GM21786 (cell line): ENCODE measurements at regions not wholly inside any gene's neighbourhood (a gene's known extent, or its start where the extent isn't known, plus 50 kb on each side); places are given as distances from the start of the nearest gene placed in this dataset.

Source experiments
- ATAC-seq: cut with Tn5 transposase; IDR thresholded peaks from one replicate; pipeline ENCODE4 v1.9.1; 2021; ENCODE audit not compliant: unreplicated experiment

DNA sequence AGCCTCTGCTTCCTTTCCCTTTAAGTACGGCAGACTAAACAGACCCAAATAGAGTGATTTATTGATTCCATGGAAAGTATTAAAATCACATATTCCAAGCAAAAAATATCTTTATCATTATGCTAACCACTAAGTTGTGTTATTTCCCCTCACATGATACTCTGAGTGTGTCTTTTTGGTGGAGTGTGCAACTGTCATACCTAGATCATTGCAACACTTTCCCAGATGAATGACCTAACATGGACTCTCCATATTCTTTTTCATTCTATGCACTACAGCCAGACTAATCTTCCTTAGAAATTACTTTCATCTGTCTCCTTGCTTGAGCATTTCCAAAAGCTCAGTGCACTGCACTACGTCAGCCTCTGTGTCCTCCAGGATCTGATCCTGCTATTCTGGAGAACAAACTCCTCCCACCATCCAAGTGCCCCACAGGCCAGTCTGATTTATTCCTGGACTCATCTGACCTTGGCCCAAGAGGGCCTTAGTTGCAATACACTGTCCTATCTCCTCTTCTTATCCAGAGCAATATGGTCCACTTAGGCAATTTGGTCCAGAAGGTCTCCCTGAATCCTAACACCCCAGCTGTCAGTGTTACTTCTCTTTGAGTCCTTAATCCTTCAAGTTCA, 263.3 kb upstream of the KLF6 start:
- ATAC-seq, result no peak

DNA sequence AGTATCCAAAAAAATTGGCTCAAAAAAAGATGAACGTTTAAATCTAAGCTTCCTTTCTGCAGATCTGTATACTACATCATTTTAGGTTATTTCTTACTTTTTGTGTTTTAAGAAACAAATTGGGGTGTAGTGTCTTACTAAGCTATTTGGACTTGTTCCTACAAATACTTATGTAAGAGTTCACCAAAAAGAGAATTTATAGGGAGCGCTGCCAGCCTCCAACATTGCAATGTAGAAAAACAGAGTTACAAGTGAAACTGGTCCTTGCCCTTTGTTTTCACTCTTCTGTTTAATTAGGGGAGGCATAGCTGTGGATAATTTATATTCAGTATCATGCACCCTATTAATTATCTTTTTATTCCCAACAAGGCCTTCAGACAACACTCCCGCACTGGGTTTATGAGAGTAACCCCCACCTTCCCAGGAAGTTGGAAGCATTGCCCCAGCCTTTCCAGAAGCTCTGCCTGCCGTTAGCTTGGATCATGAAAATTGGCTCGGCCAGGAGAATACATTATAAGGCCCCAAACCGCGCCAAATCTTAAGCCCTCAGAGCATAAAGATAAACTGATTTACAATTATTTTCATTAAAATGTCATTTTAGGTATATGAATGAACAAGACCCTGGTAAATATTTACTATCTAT, 261.8 kb upstream of the KLF6 start:
- no peak for ATAC-seq

- ATAC-seq, result peak; percentile 68
Measured at GRCh38 chr10:4046030-4046429, 261.0 kb upstream of the KLF6 start.

GRCh38 chr10:4043897-4044665, 259.1 kb upstream of the KLF6 start:
- ATAC-seq, result no peak

- no peak for ATAC-seq
Measured at GRCh38 chr10:4041635-4042034, 256.6 kb upstream of the KLF6 start.

DNA sequence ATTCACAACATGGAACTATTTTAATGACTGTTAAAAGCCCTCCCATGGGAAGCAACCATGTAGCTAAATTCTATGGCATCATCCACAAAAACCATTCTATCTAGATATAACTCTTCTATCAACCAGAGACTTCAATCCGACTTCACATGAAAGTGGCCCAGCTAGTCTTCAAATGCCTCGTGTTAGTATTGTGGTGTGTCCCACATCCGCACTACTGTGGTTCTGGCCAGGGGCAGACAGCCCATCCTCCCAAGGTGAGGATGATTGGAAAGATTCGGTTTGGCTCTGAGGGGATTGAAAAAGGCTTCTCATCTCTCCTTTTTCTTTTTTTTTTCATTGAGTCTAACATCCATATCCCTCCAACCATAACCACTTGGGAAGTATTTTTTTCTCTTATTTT, 253.0 kb upstream of the KLF6 start:
- ATAC-seq, result no peak

DNA sequence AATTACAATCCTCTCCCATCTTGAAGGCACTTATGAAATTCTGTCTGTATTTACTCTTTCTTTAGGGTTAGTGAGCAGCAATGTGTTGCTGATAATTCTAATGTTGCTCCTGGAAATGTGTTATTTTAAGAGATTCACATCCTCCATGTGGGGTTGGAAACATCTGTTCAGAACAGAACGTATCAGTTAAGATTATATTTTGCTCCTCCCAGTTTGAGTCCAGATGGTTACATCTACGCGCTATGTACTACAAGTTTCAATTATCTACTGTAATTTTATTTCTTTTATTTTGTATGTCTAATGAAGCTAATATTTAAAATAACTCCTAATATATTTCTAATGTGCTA, 250.6 kb upstream of the KLF6 start:
- no peak for ATAC-seq

DNA sequence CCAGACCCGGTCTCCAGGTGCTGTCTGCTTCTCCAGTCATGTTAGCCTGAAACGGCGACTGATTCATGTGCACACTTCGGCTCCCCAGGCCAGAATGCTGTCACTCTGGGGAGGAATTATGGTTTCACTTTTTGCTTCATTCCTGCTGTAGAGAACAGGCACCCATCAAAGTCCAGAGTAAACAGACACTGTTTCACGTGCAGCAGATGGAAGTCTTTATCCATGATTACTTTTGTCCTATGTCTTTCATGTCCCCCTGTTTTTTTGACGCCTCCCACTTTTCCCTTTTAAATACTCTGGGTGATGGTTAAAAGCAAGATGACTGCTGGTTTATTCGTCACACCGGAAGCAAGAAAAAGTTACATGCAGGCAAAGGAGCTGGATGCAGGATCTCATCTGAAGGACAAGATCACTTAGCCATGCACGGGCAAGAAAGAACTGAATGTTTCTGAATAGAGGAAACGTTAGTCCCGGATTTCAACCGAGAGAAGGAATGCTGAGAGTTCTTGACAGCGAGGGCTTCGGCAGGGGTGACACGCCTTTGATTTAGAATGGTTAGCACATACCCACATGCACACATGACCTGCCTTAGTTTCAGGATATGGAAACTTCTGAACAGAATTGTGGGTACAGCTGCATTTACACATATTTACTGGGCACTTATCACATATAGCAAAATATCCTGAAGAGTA, 250.0 kb upstream of the KLF6 start:
- no peak for ATAC-seq

DNA sequence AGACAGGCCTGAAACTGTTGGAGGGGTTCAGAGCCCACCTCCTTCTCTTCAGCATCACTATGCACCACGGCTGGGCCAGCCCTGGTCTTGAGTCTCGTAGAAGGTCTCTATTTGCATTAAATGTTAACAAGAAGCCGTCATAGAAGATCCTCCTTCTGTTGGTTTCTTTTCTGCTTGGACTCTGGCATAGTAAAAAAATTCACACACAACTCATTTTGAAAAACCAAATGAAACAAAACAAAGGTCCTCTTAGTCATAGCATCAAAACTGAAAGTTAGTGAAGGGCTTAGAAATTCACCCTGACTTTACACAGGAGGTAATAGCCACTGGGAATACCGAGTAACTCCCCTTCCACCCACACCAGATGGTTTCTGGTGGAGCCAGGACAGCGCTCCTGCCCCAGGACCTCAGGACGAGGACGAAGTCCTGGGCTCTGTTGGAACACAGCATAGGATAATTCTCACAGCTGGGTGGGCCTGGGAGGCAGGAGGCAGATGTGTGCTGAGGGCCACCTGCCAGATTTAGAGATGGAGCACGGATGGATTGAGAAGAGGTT, 248.4 kb upstream of the KLF6 start:
- ATAC-seq, result peak; percentile 94

DNA sequence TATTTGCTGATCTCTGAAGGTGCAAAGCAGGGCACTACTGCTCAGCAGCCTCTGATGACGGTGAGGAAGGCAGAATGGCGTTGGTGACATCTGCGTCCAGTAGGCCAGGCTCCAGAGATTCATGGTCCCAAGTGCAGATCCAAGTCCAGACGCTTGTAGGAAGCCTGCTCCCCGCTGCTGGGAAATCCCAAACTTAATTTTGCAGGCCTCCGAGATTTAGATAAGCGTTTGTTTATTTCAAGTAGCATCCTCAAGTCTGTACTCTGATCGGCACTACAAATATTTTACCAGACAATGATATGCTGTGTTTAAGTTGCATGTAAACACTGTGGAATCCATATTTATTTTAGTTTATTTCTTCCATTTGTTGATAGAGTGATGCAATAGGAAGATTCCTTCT, 244.9 kb upstream of the KLF6 start:
- no peak for ATAC-seq

- ATAC-seq, result no peak
Measured at GRCh38 chr10:4028854-4029583, 244.0 kb upstream of the KLF6 start.

DNA sequence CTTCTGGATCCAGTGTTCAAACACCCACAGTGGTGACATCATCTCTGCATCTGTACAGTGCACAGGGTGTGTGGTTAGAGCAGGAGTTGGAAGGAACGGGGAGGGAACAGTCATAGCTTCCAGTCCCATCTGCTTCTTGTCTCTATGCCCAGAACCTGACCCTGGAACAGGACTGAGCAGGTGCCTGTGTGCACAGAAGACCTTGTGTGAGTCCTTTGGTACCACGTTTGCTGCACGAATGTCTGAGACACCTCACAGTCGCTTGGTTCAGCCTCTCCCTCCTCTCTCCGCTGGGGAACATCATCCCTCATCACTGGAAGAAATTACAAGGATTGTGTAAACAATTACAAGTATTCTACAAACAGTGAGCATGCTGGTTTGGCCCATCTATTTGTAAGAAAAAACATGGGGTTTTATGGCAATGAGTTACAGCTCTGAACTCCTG, 243.0 kb upstream of the KLF6 start:
- ATAC-seq, result no peak

GRCh38 chr10:4025339-4025738, 240.3 kb upstream of the KLF6 start:
- ATAC-seq, result no peak

DNA sequence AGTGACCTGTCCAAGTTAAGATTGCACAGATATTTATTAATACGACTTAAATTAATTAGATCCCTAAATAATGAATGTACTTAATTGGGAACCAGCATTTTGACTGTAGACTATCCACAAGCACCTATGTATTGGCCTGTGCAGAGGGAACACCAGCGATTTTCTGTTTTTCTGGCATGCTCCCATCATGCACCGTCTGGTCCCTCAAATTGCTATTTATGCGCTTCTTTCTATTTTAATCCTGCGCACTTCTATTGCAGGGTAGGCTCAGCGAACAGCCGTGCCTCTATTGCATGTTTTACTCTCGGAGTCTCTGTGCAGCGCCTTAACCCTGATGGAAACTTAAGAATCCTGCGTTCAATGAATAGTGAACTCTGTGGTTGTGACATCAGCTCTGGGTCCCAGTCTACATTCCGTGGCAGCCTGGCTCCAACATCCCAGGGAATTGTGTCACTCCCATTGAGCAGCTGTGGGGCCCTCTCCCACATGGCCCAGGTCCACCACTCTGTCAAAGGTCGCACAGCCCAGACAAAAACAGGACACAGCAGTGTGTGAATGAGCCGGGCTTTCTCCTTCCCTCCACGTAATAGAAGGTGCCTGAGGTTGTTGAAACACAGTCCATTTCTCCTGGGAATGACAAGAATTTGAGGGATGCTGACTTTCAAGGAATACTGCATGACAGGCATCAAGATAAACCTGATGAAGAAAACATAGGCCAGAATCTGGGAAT, 239.7 kb upstream of the KLF6 start:
- ATAC-seq, result no peak

DNA sequence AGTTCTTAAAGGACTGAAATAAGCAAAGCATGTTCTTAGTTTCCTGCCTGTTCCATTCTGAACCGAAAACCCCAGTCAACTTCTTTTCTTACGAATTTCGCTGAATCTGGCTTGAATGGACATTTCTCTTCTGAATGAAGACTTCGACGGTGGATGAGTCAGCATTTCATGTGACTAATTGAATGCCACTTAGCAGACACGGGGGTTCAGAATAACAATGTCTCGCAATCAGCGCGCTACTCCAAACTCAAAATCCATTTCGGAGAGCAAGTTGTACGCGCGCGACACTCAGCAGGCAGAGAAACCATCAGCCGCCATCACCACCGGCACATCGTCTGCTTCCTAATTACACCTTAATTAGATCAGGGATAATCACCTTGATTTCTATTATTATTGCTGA, 239.0 kb upstream of the KLF6 start:
- no peak for ATAC-seq

DNA sequence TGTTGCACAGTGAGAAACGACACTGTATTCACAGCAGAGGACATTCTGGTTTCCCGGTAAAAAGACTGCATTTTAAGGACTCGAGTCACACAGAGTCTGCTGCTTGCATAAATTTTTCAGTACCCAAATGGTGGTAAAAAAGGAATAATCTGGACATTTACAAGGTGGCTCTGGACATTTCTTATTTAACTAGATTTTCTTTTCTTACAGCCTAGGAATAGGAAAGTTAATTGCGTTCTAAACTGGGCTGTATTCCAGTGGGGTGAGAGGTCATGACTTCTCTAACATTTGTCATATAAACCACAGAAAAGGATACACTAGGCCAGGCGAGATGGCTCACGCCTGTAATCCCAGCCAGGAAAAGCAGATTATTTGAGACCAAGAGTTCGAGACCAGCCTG, 237.5 kb upstream of the KLF6 start:
- no peak for ATAC-seq

- ATAC-seq, result no peak
Measured at GRCh38 chr10:4020631-4021030, 235.6 kb upstream of the KLF6 start.

GRCh38 chr10:4018054-4018511, 233.1 kb upstream of the KLF6 start:
- ATAC-seq, result no peak

GRCh38 chr10:4017336-4017735, 232.3 kb upstream of the KLF6 start:
- ATAC-seq, result no peak

GRCh38 chr10:4016214-4016740, 231.3 kb upstream of the KLF6 start:
- no peak for ATAC-seq
